Right ventricle myocardium inferior (tissue), 1 donor: ENCODE measurements at regions not wholly inside any gene's neighbourhood (a gene's known extent, or its start where the extent isn't known, plus 50 kb on each side); places are given as distances from the start of the nearest gene placed in this dataset.
"Not testable (repeated sequence)": the region's sequence is repeated elsewhere in the genome, so short reads cannot be mapped to it uniquely, and the experiment has no call there.

ENCODE experiments used
- ATAC-seq: fragments of 200-7000 bp; cut with Tn5 transposase; one replicate; pipeline ENCODE4 v1.9.1; 2020; ENCODE audit warnings: mild to moderate bottlenecking, moderate library complexity
- DNase-seq: peaks from one replicate; pipeline ENCODE4 v3.0.0; 2021; ENCODE audit errors: missing footprints
- intact Hi-C: fragments of 100-400 bp; cut with DNase I; formaldehyde crosslinking; loops from one replicate; pipeline ENCODE4 v1.11.0; 2022
- donor health status: DM: no; HTN: yes; CAD: no; lungs with severe emphysema.

GRCh38 chrX:41017785-41018184, 67.5 kb upstream of the USP9X start:
- DNase-seq, intact Hi-C loops, ATAC-seq: not testable (repeated sequence)

GRCh38 chrX:41018391-41019040, 66.7 kb upstream of the USP9X start:
- intact Hi-C loops, ATAC-seq, DNase-seq: not testable (repeated sequence)

DNA sequence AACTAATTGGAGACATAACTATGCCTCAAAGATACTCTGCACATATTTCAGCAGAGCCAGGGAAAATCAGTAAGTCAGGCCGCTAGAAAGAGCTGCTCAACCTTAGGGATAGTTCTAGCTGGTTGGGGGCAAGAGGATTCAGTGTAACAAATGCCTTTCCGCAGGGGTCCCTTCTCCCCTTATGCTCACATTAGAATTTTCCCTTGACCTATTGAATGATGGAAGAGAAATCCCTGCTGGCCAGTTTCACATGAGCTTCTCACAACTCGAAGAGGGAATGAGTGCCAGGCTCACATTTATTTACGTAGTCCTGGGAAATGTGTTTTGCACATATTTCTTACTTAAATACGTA, 66.2 kb upstream of the USP9X start:
- no peak for ATAC-seq

DNA sequence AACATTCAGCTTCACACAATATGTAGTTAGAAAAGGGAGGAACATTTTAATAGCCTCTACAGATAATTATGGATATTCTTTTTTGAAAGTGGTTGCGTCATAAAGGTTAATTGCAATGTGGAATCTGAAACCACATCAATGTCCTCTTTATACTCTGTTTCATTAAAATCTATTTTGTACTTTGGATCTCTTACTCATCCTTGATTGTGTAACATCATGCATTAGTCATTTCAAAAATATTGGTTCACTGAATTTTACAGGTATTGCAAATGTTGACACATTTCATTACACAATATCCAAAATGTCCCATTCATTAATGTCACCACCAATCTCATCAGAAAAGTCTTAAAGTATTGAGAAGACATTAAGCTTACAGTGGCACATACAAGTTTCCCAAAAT, 62.7 kb upstream of the USP9X start:
- ATAC-seq (no peak), DNase-seq (no peak)
- intact Hi-C loops, result no loop called here

More for the DNA sequence above, 66.2 kb upstream of the USP9X start:
- intact Hi-C loops, result no loop called here
- DNase-seq, result no peak

DNA sequence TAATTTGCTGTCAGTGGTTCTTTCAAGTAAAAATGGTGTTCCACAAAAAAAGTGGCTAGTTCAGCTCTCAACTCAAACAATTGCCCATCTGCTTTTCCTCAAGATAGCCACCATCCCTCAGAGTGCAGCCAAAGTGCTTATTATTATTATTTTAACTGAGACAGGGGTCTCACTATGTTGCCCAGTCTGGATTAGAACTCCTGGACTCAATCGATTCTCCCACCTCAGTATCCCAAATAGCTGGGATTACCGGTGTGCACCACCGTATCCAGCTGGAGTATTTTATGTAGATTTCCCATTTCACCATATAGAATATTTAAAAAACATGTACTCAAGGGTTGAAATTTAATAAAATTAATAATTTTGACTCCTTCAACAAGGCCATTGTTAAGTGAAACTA, 62.1 kb upstream of the USP9X start:
- ATAC-seq (no peak), DNase-seq (no peak)
- intact Hi-C loops, result no loop called here

GRCh38 chrX:41024335-41024734, 60.9 kb upstream of the USP9X start:
- intact Hi-C loops, ATAC-seq, DNase-seq: not testable (repeated sequence)

GRCh38 chrX:41024755-41025154, 60.5 kb upstream of the USP9X start:
- no peak for ATAC-seq
- no peak for DNase-seq
- intact Hi-C loops, result no loop called here

DNA sequence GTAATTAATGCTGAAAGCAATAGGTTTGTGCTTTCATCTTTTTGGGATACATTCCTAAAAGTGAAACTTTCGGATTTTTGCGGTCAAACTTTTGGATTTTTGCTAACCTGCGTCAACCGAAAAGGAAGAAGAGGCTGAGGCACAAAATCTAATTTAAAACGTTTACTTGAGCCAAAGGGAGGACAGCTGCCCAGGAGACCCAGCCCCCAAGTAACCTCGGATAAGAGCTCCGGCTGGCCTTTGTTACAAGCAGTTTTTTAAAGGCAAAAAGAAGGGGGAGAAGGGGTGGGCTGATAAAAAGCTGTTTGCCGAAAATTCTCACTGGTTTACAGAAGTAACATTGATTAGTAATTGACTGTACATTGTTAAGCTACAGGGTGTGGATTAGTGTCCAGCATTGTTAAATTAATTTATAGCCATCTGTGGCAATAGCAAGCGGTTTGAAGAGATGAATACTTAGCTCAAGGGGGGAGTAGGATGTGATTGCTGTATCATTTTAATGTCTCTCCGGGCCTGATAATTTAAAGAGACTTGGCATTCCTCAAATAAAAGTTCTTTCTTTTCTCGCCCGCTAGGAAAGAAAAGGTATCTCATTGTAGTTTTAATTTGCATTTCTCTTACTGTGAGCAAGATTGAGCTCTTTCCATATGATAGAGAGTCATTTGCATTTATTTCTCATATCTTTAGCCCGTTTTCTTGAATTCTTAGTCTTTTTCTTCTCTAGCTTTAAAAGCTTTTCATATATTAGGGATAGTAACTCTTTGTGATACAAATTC, 59.1 kb upstream of the USP9X start:
- ATAC-seq (no peak), DNase-seq (no peak)
- intact Hi-C loops, result no loop called here

DNA sequence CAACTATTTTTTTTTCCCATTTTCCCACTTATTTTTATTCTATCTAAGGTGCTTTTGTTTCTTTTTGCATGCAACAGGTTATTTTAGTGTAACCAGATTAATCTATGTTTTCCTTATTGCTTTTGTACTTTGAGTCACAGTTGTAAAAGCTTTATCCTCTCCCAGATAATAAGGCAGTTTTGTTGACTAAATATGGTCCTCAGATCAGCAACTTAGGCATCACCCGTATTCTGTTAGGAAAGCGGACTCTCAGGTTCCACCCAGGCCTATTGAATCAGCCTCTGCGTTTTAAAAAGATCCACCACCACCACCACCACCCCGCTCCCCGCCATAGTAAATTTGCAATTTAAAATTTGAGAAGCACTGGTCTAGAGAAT, 58.6 kb upstream of the USP9X start:
- DNase-seq (no peak), ATAC-seq (no peak)
- intact Hi-C loops, result no loop called here

DNA sequence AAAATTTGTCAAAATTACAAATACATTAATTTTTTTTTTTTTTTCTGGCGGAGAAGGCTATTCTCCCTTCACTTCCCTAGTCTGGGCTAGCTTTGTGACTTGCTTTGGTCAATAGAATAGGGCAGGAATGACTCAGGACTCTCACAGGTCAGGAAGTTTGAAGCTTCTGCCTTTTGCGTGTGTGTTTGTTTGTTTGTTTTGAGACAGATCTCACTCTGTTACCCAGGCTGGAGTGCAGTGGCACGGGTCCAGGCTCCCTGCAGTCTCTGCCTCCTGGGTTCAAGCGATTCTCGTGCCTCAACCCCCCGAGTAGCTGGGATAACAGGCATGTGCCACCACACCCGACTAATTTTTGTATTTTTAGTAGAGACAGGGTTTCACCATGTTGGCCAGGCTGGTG, 55.9 kb upstream of the USP9X start:
- intact Hi-C loops, result no loop called here
- DNase-seq (no peak), ATAC-seq (no peak)

DNA sequence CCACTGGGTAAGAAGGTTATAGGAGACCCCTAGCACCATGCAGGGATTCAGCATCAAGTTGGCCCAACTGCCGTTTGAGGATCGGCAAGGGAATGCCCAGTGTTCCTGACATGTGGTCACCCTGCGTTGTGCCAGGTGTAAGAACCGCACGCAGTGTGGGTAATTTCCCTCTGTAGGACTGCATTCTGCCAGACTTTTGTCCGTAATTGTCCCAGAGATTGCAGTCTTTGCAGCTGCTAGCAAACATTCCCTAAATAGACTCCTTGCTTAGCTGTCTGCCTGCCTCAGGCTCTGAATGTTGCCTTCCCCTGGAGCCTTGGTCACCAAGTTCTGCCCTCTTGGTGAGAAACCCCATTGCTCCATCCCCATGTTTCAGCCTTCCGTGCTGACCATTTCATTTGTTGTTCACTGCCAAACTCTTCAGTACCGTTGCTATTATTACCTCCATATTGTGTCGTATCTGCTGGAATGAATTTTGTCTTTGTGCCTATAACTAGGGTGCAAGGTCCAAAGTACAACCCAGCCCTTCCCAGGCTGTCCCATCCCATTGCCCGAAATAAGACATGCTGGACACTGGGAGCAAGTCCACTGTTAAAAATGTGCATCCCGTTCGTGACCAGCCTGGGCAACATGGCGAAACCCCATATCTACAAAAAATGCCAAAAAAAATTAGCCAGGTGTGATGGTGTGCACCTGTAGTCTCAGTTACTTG, 53.8 kb upstream of the USP9X start:
- DNase-seq (no peak), ATAC-seq (no peak)
- intact Hi-C loops, result no loop called here

GRCh38 chrX:41033299-41033698, 51.9 kb upstream of the USP9X start:
- ATAC-seq, result no peak
- intact Hi-C loops, result no loop called here
- DNase-seq, result no peak

- DNase-seq, intact Hi-C loops, ATAC-seq: not testable (repeated sequence)
These were observed 50.3 kb upstream of the USP9X start for GRCh38 chrX:41034902-41035301.
